ENCODE measurements at regions not wholly inside any gene's neighbourhood (a gene's known extent, or its start where the extent isn't known, plus 50 kb on each side); places are given as distances from the start of the nearest gene placed in this dataset.
"Not testable (repeated sequence)": the region's sequence is repeated elsewhere in the genome, so short reads cannot be mapped to it uniquely, and the experiment has no call there.

- FAIRE-seq (no peak), DNase-seq (ENCODE audit: insufficient read length, low spot score) (no peak)
Observed at GRCh38 chr2:42979870-42980763, 187.7 kb upstream of the HAAO start.

GRCh38 chr2:42979416-42979869 is 187.1 kb upstream of the HAAO start:
- FAIRE-seq: no peak
- DNase-seq (ENCODE audit: insufficient read length, low spot score): no peak

DNA sequence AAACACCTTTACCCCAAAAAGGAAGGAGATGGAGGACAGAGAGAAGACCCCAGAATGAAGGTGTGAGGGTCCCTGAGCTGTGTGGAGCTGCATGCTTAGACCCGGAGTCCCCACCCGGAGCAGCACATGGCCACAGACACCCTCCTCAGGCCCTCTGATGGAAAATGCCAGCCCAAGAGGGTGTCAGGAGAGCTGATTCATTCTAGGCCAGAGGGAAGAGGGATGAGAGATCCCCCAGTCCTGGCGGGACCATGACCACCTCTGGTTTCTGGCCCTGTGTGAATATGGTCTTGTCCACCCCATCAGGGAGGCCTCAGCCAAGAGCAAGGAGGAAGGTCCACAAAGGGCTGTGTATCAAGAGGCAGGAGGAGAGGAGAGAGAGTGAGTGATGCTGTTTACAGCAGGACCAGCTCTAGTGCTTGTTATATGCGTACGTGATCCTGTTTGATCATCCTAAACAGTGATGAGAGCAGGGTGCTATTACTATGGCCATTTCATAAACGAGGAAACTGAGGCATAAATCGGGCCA is 186.6 kb upstream of the HAAO start:
- FAIRE-seq (no peak), DNase-seq (ENCODE audit: insufficient read length, low spot score) (no peak)

DNA sequence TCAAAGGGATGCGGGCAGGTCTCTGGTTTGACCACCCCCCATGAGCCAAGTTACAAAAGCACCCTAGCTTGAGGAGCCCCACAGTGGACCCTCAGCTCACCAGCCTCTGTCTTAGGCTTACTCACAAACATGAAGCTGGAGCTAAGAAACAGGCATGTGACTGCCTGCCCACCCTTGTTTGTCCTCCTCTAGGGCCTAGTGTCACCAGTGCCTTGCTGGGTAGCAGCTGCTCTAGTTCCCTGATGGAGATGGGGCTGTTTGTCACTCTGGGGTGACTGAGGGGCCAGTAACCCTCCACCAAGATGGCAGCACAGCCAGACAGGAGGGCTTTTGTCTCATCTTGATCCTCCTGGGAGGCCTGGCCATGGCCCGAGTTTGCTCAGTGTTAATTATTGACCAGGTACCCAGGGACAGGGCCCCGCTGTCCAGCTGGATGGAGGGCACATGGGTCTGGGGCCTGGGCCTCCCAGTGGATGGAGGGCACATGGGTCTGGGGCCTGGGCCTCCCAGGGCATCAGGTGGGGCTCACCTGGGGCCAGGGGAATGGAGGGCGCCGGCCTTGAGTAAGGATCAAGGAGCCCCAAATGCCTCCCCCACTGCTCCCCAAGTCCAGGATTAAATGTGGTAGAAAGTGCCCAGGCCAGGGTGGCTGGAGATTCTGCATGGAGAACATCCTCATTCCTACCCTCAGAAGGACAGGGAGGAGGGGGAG is 185.9 kb upstream of the HAAO start:
- FAIRE-seq: no peak
- no peak for DNase-seq (ENCODE audit: insufficient read length, low spot score)

DNA sequence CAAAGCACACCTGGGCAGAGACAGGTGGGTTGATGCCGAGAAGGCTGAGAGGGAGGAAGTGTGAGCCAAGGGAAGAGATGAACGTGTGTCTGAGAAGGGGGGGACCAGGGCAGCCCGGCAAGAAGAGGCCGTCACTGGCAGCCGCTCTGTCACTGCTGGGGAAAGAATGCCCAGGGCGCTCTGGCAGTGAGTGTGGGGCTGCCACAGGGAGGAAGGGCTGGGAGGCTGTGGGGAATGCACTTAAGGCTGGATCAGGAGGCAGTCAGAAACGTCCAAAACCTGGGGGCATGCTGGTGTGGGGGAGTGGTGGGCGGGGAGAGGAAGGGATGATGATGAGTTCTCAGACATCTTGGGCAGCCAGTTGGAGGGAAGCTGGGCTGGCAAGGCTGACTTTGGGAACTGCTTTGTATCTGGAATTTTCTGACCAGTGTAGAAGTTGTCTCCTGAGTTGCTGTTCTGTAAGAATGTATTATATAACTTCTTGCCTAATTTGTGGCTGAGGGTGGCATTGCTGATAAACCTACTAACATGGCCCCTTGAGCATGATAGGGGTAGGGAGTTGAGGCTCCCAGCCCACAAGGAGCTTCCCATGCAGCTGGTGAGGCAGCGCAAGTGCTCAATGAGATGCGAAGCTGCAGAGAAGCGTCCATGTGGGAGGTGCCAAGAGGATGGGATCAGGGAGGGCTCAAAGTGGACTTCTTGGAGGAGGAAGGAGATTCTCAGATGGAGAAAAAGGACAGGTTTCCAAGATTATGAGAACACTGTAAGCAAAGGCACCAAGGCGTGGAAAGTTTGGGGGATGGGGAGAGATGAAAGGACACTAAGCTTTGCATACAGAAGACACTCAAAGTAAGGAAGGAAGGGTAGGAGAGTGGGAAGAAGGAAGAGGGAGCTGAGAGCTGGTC is 185.1 kb upstream of the HAAO start:
- FAIRE-seq (no peak), DNase-seq (ENCODE audit: insufficient read length, low spot score) (no peak)

GRCh38 chr2:42976351-42976750 is 184.0 kb upstream of the HAAO start:
- DNase-seq (ENCODE audit: insufficient read length, low spot score) (no peak), FAIRE-seq (no peak)

DNA sequence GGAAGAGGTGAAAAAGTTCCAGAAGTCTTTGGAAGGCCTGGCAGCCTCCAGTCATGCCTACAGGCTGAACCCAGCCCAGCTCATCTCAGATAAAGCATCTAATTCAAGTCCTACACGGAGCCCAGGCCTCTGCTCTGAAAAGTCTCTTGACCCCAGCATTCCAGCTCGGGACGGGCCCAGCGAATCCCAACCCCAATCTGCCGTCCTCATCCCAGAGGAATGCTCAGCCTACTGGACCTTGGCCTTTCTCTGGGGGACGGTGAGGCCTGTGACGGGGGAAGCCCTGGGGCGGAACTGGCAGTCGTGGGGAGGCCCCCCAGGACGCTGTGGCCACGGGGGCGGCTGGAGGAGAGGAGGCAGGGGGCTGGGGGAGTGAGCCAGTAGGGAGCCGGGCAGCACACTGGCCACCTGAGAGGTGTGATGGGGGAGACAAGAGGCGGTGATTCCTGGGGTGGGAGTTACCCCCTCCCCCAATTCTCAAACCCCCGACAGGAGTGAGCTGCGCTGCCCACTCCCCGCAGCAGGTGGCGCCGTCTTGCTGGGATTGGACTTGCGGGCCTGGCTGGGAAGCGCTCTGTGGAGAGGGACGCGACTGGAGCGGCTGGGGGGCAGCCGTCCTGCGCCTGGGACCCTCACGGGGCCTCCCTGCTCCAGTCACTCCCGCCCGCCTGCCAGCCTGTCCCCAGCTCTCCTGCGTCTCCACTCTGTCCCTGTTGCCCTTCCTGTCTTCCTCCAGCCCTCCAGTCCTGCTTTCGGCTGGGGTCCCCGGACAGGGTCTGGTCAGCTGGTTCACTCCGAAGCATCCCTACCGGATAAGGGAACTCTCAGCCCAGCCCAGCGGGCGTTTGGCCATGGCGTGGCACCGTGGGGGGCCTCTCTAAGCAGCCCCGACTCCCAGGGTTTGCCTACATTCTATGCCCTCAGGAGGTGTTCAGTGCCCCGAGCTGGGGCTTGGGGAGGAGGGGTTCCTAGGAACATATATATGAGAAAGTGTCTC is 182.6 kb upstream of the HAAO start:
- no peak for DNase-seq (ENCODE audit: insufficient read length, low spot score)
- FAIRE-seq: no peak

GRCh38 chr2:42974169-42974720 is 181.9 kb upstream of the HAAO start:
- no peak for FAIRE-seq

GRCh38 chr2:42973726-42974125 is 181.3 kb upstream of the HAAO start:
- no peak for DNase-seq (ENCODE audit: insufficient read length, low spot score)
- FAIRE-seq: no peak

More at GRCh38 chr2:42974169-42974720, 181.9 kb upstream of the HAAO start:
- no peak for DNase-seq (ENCODE audit: insufficient read length, low spot score)

DNA sequence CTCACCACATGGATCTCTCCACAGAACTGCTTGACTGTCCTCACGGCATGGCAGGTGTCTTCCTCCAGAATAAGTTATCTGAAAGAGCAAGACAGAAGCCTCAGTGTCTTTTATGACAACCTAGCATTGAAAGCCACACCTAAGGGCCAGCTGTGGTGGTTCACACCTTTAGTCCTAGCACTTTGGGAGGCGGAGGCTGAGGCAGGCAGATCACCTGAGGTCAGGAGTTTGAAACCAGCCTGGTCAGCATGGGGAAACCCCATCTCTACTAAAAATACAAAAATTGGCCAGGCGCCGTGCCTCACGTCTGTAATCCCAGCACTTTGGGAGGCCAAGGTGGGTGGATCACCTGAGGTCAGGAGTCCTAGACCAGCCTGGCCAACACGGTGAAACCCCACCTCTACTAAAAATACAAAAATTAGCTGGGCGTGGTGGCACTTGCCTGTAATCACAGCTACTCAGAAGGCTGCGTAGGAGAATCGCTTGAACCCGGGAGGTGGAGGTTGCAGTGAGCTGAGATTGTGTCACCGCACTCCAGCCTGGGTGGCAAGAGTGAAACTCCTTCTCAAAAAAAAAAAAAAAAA is 180.6 kb upstream of the HAAO start:
- DNase-seq (ENCODE audit: insufficient read length, low spot score); FAIRE-seq: not testable (repeated sequence)

- FAIRE-seq (no peak), DNase-seq (ENCODE audit: insufficient read length, low spot score) (no peak)
Observed at GRCh38 chr2:42971947-42972736, 179.8 kb upstream of the HAAO start.

- FAIRE-seq: no peak
Observed at GRCh38 chr2:42971381-42971780, 179.0 kb upstream of the HAAO start.

GRCh38 chr2:42970151-42970550 is 177.8 kb upstream of the HAAO start:
- FAIRE-seq (no peak), DNase-seq (ENCODE audit: insufficient read length, low spot score) (no peak)

More at GRCh38 chr2:42971381-42971780, 179.0 kb upstream of the HAAO start:
- DNase-seq (ENCODE audit: insufficient read length, low spot score): no peak

GRCh38 chr2:42969231-42970150 is 177.1 kb upstream of the HAAO start:
- no peak for FAIRE-seq
- no peak for DNase-seq (ENCODE audit: insufficient read length, low spot score)

DNA sequence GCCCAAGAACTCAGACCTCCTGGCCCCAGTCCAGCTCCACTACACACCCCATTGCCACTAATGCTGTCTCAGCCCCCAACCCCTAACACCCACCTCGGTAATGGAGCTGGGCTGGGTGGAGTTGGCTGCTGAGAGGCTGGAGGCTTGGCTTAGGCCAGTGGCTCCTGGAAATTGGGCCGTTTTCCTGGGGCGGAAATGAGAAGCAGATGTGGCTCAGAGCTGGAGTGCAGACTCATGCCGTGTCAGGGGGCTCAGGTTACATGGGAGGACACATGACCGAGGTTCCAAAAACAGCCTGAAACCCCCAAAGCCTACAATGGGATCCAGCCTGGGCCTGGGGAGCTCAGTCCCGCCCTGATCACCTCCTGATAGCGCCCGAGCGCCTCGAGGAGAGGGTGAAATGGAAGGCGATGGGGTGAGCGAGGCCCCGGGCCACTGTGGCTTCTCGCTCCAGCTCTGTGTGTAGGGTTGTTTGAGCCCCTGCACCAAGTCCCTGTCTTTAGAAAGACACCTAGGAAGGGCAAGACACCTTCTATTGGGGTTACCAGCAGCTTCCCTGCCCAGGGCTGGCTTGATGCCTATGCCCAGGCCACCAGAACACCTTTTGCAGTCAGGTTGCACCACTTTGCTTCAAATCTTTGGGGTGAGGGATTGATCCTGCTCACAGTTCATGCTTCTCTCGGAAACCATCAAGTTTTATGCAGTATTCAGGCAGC is 175.7 kb upstream of the HAAO start:
- no peak for FAIRE-seq
- no peak for DNase-seq (ENCODE audit: insufficient read length, low spot score)

DNA sequence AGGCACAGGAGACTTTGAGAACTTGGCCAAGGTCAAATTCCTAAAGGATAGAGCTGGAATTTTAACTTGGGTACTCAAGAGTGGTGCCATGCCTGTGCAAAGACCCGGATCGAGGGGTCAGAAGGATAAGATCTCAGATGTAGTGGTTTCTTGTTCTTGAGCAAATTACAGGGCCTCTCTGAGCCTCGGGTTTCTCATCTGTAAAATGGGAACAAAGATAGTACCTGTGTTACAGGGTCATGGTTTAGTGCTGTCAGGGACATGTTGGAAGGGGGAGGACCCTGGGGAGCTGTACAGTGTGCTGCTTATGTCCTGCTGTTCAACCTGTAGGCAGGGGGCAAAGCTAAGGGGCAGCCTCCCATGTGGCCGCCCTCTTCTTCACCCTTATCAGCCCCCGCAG is 173.5 kb upstream of the HAAO start:
- DNase-seq (ENCODE audit: insufficient read length, low spot score) (no peak), FAIRE-seq (no peak)
